Stimulated activated CD4-positive, alpha-beta T cell treated with anti-CD3 and anti-CD28 coated beads, Interleukin-4, amount 100 ng/mL, for 48 hours (primary cell): ENCODE measurements at regions not wholly inside any gene's neighbourhood (a gene's known extent, or its start where the extent isn't known, plus 50 kb on each side); places are given as distances from the start of the nearest gene placed in this dataset.
"Not testable (repeated sequence)": the region's sequence is repeated elsewhere in the genome, so short reads cannot be mapped to it uniquely, and the experiment has no call there.

Experiments used
- DNase-seq, 2 donors: peaks; one replicate each; pipeline ENCODE4 v3.0.0-alpha.2; 2020; ENCODE audit warnings: low read depth in 2 of 2

- DNase-seq = no peak
Measured at GRCh38 chrX:850471-850916, 219.9 kb downstream of the SHOX start.

- DNase-seq = no peak
Measured at GRCh38 chrX:848386-848785, 217.8 kb downstream of the SHOX start.

- no peak for DNase-seq
Measured at GRCh38 chrX:843306-843705, 212.7 kb downstream of the SHOX start.

GRCh38 chrX:840556-840955, 210.0 kb downstream of the SHOX start:
- no peak for DNase-seq

- DNase-seq = not testable (repeated sequence)
Measured at GRCh38 chrX:838666-839065, 208.1 kb downstream of the SHOX start.

- DNase-seq = not testable (repeated sequence)
Measured at GRCh38 chrX:835857-836256, 205.3 kb downstream of the SHOX start.

GRCh38 chrX:830532-830931, 199.9 kb downstream of the SHOX start:
- no peak for DNase-seq

- DNase-seq = no peak
Measured at GRCh38 chrX:829145-829544, 198.6 kb downstream of the SHOX start.

GRCh38 chrX:828411-828959, 197.9 kb downstream of the SHOX start:
- DNase-seq = no peak

GRCh38 chrX:826448-826847, 195.9 kb downstream of the SHOX start:
- no peak for DNase-seq

- DNase-seq = no peak
Measured at GRCh38 chrX:825991-826390, 195.4 kb downstream of the SHOX start.

- DNase-seq = not testable (repeated sequence)
Measured at GRCh38 chrX:823073-823472, 192.5 kb downstream of the SHOX start.

- no peak for DNase-seq
Measured at GRCh38 chrX:821327-822107, 190.9 kb downstream of the SHOX start.

- no peak for DNase-seq
Measured at GRCh38 chrX:819684-820083, 189.1 kb downstream of the SHOX start.

GRCh38 chrX:817759-818300, 187.2 kb downstream of the SHOX start:
- DNase-seq = no peak

- DNase-seq = not testable (repeated sequence)
Measured at GRCh38 chrX:817147-817546, 186.6 kb downstream of the SHOX start.

- no peak for DNase-seq
Measured at GRCh38 chrX:816411-816810, 185.8 kb downstream of the SHOX start.

- no peak for DNase-seq
Measured at GRCh38 chrX:810186-810585, 179.6 kb downstream of the SHOX start.

GRCh38 chrX:809081-809480, 178.5 kb downstream of the SHOX start:
- no peak for DNase-seq

GRCh38 chrX:806586-806985, 176.0 kb downstream of the SHOX start:
- DNase-seq = no peak

- no peak for DNase-seq
Measured at GRCh38 chrX:805988-806387, 175.4 kb downstream of the SHOX start.

- no peak for DNase-seq
Measured at GRCh38 chrX:805103-805670, 174.6 kb downstream of the SHOX start.

GRCh38 chrX:802846-803245, 172.3 kb downstream of the SHOX start:
- no peak for DNase-seq
